SK-N-SH treated with all-trans-retinoic acid at 6 μM for 48 hours (cell line): ENCODE measurements at regions not wholly inside any gene's neighbourhood (a gene's known extent, or its start where the extent isn't known, plus 50 kb on each side); places are given as distances from the start of the nearest gene placed in this dataset.

Experiments
- ZFP30 ChIP-seq: fragments of 450-650 bp; formaldehyde crosslinking; IDR thresholded peaks from 2 replicates; pipeline ENCODE4 v1.5.0; 2022; ENCODE audit warnings: mild to moderate bottlenecking, moderate library complexity
- TF ChIP-seq, protein P1 (sequence below): fragments of 250-450 bp; sonication (Bioruptor Pico); IDR thresholded peaks from 2 replicates; pipeline ENCODE4 v1.8.0; 2020; ENCODE audit warnings: mild to moderate bottlenecking, moderate library complexity, borderline replicate concordance

DNA sequence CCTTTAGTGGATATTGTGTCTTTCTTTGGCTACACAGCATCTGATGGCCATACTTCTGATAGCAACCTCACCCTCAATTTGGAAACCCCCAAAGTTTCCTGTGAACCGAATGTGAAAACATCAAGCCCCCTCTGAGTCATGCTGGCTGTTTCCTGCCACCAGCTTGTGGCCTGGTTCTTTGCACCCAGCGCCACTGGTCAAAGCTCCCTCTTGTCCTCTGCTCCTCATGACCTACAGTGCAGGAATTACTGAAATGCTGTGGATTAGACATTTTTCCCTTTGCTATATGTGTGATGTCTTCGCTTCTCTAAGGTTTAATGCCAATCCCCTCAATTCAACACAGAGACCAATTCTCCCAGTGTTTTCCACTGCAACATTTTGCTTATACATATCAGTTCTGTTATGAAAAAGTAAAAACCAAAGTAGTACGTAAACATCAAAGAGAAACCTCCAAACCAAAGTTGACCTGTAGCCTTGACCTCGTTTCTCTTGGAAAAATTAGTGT lies 224.0 kb upstream of the TENM3 start:
- TF ChIP-seq ZFP30 (CRISPR knock-in tag): no peak
- TF ChIP-seq, protein P1, sequence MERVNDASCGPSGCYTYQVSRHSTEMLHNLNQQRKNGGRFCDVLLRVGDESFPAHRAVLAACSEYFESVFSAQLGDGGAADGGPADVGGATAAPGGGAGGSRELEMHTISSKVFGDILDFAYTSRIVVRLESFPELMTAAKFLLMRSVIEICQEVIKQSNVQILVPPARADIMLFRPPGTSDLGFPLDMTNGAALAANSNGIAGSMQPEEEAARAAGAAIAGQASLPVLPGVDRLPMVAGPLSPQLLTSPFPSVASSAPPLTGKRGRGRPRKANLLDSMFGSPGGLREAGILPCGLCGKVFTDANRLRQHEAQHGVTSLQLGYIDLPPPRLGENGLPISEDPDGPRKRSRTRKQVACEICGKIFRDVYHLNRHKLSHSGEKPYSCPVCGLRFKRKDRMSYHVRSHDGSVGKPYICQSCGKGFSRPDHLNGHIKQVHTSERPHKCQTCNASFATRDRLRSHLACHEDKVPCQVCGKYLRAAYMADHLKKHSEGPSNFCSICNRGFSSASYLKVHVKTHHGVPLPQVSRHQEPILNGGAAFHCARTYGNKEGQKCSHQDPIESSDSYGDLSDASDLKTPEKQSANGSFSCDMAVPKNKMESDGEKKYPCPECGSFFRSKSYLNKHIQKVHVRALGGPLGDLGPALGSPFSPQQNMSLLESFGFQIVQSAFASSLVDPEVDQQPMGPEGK (CRISPR knock-in tag): no peak
